Transverse colon (tissue), 4 donors: ENCODE measurements at regions not wholly inside any gene's neighbourhood (a gene's known extent, or its start where the extent isn't known, plus 50 kb on each side); places are given as distances from the start of the nearest gene placed in this dataset.

ENCODE experiments used
- DNase-seq: peaks from one replicate; pipeline ENCODE4 v3.0.0-alpha.2; 2019
- H3K27ac ChIP-seq, 4 donors: fragments of 200-600 bp; sonication (generic); 2 replicates each; pipeline ENCODE4 v1.5.1; 2016 to 2018; ENCODE audit warnings: inconsistent platforms in 4 of 4
- H3K27me3 ChIP-seq: fragments of 200-600 bp; sonication (generic); 2 replicates; pipeline ENCODE4 v1.5.1; 2017; ENCODE audit warnings: inconsistent platforms
- H3K36me3 ChIP-seq, 4 donors: fragments of 200-600 bp; sonication (generic); 2 replicates each; pipeline ENCODE4 v1.5.1; 2017 to 2019; ENCODE audit warnings: inconsistent platforms in 4 of 4
- H3K4me1 ChIP-seq, 4 donors: fragments of 200-600 bp; sonication (generic); 2 replicates each; pipeline ENCODE4 v1.5.1; 2017 to 2020; ENCODE audit warnings: inconsistent platforms in 4 of 4
- H3K4me3 ChIP-seq, 4 donors: fragments of 200-600 bp; sonication (generic); 1 replicate in 1 of 4; 2 replicates in 3 of 4; pipeline versions ENCODE4 v1.5.1 to v1.6.1; 2017 to 2019; ENCODE audit warnings: inconsistent platforms in 4 of 4
- H3K9me3 ChIP-seq, 2 donors: fragments of 200-600 bp; sonication (generic); 2 replicates each; pipeline ENCODE4 v1.5.1; 2017 to 2019; ENCODE audit warnings: inconsistent platforms in 2 of 2
- EP300 ChIP-seq: sonication (generic); formaldehyde crosslinking; IDR thresholded peaks from one replicate; pipeline ENCODE4 v1.6.1; 2017; ENCODE audit warnings: antibody characterized with exemption, low read depth
- POLR2A ChIP-seq: fragments of 450-650 bp; IDR thresholded peaks from one replicate; pipeline ENCODE4 v1.6.1; 2016; ENCODE audit warnings: antibody characterized with exemption, mild to moderate bottlenecking, moderate library complexity
- POLR2AphosphoS5 ChIP-seq, 3 donors: sonication (generic); formaldehyde crosslinking; IDR thresholded peaks; one replicate each; pipeline ENCODE4 v1.6.1; 2016; ENCODE audit warnings: antibody characterized with exemption in 3 of 3
- WGBS, 2 donors: methylation state at CpG; one replicate each; pipeline ENCODE4 v1.1.5; 2018; ENCODE audit warnings: low coverage in 1 of 2; 5-methylcytosine and 5-hydroxymethylcytosine counted together
- in situ Hi-C, 4 donors: fragments of 200-750 bp; cut with MboI; loops; one replicate each; pipeline versions ENCODE4 v1.15.0 to v1.15.1; 2017; ENCODE audit warnings: low sequenced_read_pairs in 3 of 4, low pct_ligation_motif_present in 1 of 4, low pct_unique_long_range_greater_than_20kb in 1 of 4
- intact Hi-C: fragments of 100-400 bp; cut with DNase I; formaldehyde crosslinking; loops from one replicate; pipeline ENCODE4 v1.15.1; 2023; ENCODE audit warnings: low total_unique reads
- TF ChIP-seq, protein P1 (sequence below), 5 experiments: fragments of 200-600 bp in 3 of 5; fragments of 450-650 bp in 2 of 5; sonication (generic) in 3 of 5; IDR thresholded peaks; 1 replicate in 2 of 5; 2 replicates in 3 of 5; pipeline ENCODE4 v1.5.1; 2016 to 2017; ENCODE audit warnings: antibody characterized with exemption in 5 of 5, inconsistent platforms in 3 of 5, mild to moderate bottlenecking in 2 of 5, moderate library complexity in 1 of 5

DNA sequence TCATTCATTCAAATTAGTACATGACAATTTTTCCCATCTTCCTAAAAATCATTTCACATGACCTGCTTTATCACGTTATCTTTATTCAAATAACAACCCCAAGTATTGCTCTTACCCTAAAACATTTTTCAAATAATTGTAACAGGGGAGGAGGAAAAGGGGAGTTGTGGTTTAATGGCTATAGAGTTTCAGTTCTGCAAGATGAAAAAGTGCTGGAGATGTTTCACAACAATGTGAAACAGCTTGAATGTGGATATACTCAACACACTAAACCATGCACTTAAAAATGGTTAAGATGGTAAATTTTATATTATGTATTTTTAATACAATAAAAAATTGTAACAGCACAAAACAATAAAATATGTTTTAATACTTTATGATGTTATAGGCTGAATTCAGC, 161.6 kb upstream of the GUCY1A2 start:
- Histone ChIP-seq H3K9me3 (no peaks in the 10 kb centered on the region), H3K27me3 (no peaks in the 10 kb centered on the region), H3K27ac (no peak overlapping the region), H3K36me3 (no peaks in the 10 kb centered on the region), H3K4me1 (no peaks in the 10 kb centered on the region), H3K4me3 (no peak overlapping the region)
- TF ChIP-seq EP300 (no peak), POLR2AphosphoS5 (IDR thresholded peaks at IDR 0.05) (no peak), POLR2A (no peak)
- TF ChIP-seq, protein P1, sequence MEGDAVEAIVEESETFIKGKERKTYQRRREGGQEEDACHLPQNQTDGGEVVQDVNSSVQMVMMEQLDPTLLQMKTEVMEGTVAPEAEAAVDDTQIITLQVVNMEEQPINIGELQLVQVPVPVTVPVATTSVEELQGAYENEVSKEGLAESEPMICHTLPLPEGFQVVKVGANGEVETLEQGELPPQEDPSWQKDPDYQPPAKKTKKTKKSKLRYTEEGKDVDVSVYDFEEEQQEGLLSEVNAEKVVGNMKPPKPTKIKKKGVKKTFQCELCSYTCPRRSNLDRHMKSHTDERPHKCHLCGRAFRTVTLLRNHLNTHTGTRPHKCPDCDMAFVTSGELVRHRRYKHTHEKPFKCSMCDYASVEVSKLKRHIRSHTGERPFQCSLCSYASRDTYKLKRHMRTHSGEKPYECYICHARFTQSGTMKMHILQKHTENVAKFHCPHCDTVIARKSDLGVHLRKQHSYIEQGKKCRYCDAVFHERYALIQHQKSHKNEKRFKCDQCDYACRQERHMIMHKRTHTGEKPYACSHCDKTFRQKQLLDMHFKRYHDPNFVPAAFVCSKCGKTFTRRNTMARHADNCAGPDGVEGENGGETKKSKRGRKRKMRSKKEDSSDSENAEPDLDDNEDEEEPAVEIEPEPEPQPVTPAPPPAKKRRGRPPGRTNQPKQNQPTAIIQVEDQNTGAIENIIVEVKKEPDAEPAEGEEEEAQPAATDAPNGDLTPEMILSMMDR (IDR thresholded peaks at IDR 0.05): no peak
- in situ Hi-C loops: no loop called here
- intact Hi-C loops: loop anchor here (5.0 kb wide), 1 partner anchor 688 kb away; no protein-coding TSS in a partner anchor
- no peak for DNase-seq
- 60 to 81% methylated on average over 1 of the region's 1 CpG for WGBS, 2 donors

DNA sequence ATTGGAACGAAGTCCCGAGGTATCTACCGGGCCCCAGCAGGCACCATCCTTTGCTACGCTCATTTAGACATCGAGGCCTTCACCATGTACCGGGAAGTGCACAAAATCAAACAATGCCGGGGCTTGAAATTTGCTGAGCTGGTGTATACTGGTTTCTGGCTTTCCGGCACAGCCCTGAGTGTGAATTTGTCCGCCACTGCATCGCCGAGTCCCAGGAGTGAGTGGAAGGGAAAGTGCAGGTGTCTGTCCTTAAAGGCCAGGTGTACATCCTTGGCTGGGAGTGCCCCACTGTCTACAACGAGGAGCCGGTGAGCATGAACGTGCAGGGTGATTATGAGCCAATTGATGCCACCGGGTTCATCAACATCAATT, 158.8 kb upstream of the GUCY1A2 start:
- H3K36me3 ChIP-seq: no peaks in the 10 kb centered on the region
- no peak for TF ChIP-seq POLR2AphosphoS5 (IDR thresholded peaks at IDR 0.05)
- TF ChIP-seq, protein P1 (IDR thresholded peaks at IDR 0.05): no peak
- no peak for TF ChIP-seq EP300
- TF ChIP-seq POLR2A: no peak
- no peak overlapping the region for H3K27ac ChIP-seq
- intact Hi-C loops (no loop called here), in situ Hi-C loops (no loop called here)
- H3K9me3 ChIP-seq: no peaks in the 10 kb centered on the region
- DNase-seq: no peak
- no peaks in the 10 kb centered on the region for H3K4me1 ChIP-seq
- H3K4me3 ChIP-seq: no peak overlapping the region
- no peaks in the 10 kb centered on the region for H3K27me3 ChIP-seq
- WGBS, 2 donors: 89 to 90% methylated on average over 4 to 15 of the region's 15 CpGs

DNA sequence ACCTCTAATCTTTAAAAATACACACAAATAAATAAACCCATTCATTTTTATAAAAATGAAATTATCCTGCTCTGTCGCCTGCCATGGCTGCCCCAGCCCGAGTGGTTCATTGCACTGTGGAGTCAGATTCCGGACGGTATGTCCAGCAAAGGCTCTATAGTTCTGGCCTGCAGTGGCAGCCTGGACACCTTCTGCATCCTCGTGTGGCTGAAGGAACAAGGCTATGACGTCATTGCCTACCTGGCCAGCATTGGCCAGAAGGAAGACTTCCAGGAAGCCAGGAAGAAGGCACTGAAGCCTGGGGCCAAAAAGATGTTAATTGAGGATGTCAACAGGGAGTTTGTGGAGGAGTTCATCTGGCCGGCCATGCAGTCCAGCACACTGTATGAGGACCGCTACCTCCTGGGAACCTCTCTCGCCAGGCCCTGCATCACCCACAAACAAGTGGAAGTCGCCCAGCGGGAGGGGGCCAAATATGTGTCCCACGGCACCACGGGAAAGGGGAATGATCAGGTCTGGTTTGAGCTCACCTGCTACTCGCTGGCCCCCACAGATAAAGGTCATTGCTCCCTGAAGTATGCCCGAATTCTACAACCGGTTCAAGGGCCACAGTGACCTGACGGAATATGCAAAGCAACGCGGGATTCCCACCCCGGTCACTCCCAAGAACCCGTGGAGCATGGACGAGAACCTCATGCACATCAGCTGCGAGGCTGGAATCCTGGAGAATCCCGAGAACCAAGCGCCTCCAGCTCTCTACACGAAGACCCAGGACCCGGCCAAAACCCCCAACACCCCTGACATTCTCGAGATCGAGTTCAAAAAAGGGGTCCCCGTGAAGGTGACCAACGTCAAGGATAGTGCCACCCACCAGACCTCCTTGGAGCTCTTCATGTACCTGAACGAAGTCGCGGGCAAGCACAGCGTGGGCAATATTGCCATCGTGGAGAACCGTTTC, 158.2 kb upstream of the GUCY1A2 start:
- in situ Hi-C loops (no loop called here), intact Hi-C loops (no loop called here)
- H3K9me3 ChIP-seq: no peaks in the 10 kb centered on the region
- no peak for DNase-seq
- TF ChIP-seq POLR2AphosphoS5 (IDR thresholded peaks at IDR 0.05): no peak
- no peak for TF ChIP-seq EP300
- TF ChIP-seq, protein P1 (IDR thresholded peaks at IDR 0.05): no peak
- TF ChIP-seq POLR2A: no peak
- no peaks in the 10 kb centered on the region for H3K36me3 ChIP-seq
- no peak overlapping the region for H3K27ac ChIP-seq
- H3K4me1 ChIP-seq: no peaks in the 10 kb centered on the region
- H3K4me3 ChIP-seq: no peak overlapping the region
- WGBS, 2 donors: 93 to 100% methylated on average over 3 to 37 of the region's 37 CpGs
- H3K27me3 ChIP-seq: no peaks in the 10 kb centered on the region

DNA sequence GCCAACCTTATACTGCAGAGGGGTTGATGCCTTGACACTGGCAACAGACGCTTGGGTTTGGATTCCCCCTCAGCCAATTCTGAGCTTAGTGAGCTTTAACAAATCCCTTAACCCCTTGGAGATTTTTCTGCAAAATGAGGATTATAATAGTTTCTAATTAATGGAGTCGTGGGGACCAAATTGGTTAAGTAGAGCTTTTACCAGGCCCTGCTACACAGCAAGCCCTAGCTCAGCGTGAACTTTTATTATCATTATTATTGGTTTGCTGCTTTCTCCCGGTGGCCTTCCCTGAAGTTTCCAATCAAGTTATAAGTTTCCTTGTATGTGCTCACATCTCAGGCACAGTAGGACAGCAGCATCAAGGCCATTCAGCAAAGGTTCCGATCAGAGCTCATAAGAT, 156.6 kb upstream of the GUCY1A2 start:
- Histone ChIP-seq H3K36me3 (no peaks in the 10 kb centered on the region), H3K27me3 (no peaks in the 10 kb centered on the region), H3K9me3 (peaks cover 0 to 7% of the 10 kb centered on the region in 2 donors), H3K27ac (no peak overlapping the region), H3K4me1 (no peaks in the 10 kb centered on the region), H3K4me3 (no peak overlapping the region)
- intact Hi-C loops: no loop called here
- in situ Hi-C loops: no loop called here
- 88 to 90% methylated on average over 2 to 5 of the region's 5 CpGs for WGBS, 2 donors
- no peak for DNase-seq
- TF ChIP-seq POLR2AphosphoS5 (IDR thresholded peaks at IDR 0.05): no peak
- TF ChIP-seq, protein P1 (IDR thresholded peaks at IDR 0.05): no peak
- no peak for TF ChIP-seq POLR2A
- no peak for TF ChIP-seq EP300
